ENCODE measurements at regions not wholly inside any gene's neighbourhood (a gene's known extent, or its start where the extent isn't known, plus 50 kb on each side); places are given as distances from the start of the nearest gene placed in this dataset.

GRCh38 chr16:27735031-27735430 is 185.1 kb downstream of the KATNIP start:
- ChIA-PET CTCF (ENCODE audit: low intra/inter-chr PET ratio) (no interaction called here), POLR2A (interaction anchor here (0.9 kb wide), 1 partner anchor 21 kb away, joined by 3 read pairs; no protein-coding TSS in a partner anchor)
- H3K79me2 ChIP-seq (ENCODE audit: control insufficient read depth, insufficient read depth, low read length): no peaks in the 10 kb centered on the region
- H3K9me1 ChIP-seq (ENCODE audit: control insufficient read depth, insufficient read depth, low read length): no peaks in the 10 kb centered on the region
- no peak for FAIRE-seq
- H3K27ac ChIP-seq (ENCODE audit: extremely low read depth, low read depth, low read length): no peak overlapping the region
- in situ Hi-C loops (cut with MboI): no loop called here
- 50% methylated on average over 5 of the region's 5 CpGs for WGBS (ENCODE audit: insufficient coverage, low coverage, missing lambda C conversion rate)
- DNase-seq (ENCODE audit: extremely low read depth in 1 of 4, low spot score in 3 of 4): no peak
- intact Hi-C loops (cut with micrococcal nuclease): no loop called here
- BruUV-seq (replicated peaks): no TSS peak
- no peak overlapping the region for H3K9ac ChIP-seq (ENCODE audit: insufficient read depth in 1 of 2, low read depth in 2 of 2, low read length in 2 of 2)
- H2AFZ ChIP-seq (ENCODE audit: low read depth, low read length): no peak overlapping the region
- no peaks in the 10 kb centered on the region for H3K36me3 ChIP-seq (ENCODE audit: control insufficient read depth, insufficient read depth, low read length)
- H3K4me1 ChIP-seq (replicated peaks in 1 of 2; ENCODE audit: control insufficient read depth in 2 of 2, insufficient read depth in 2 of 2, low read length in 2 of 2): no peaks in the 10 kb centered on the region
- H3K4me2 ChIP-seq (ENCODE audit: insufficient read depth, low read length): no peak overlapping the region
- H3K4me3 ChIP-seq: no peak overlapping the region
- ATAC-seq: no peak
- no peaks in the 10 kb centered on the region for H3K27me3 ChIP-seq (ENCODE audit: control insufficient read depth in 2 of 2, insufficient read depth in 2 of 2, low read length in 2 of 2)
- H3K9me3 ChIP-seq (replicated peaks; ENCODE audit: control insufficient read depth, insufficient read depth, low read depth, low read length): no peaks in the 10 kb centered on the region
- H4K20me1 ChIP-seq (replicated peaks; ENCODE audit: control insufficient read depth, insufficient read depth, low read length): no peaks in the 10 kb centered on the region
- TF ChIP-seq AFF1 (IDR thresholded peaks at IDR 0.05; ENCODE audit: low read depth in 1 of 2, partially characterized antibody in 2 of 2) (no peak), RFX7 (CRISPR knock-in tag; IDR thresholded peaks at IDR 0.05) (no peak), CBX8 (IDR thresholded peaks at IDR 0.05; ENCODE audit: borderline replicate concordance, extremely low read depth, low read depth, low read length, poor library complexity, severe bottlenecking) (no peak), ZNF232 (CRISPR knock-in tag; IDR thresholded peaks at IDR 0.05) (no peak), ZNF239 (CRISPR knock-in tag; IDR thresholded peaks at IDR 0.05) (no peak), ZNF445 (CRISPR knock-in tag; IDR thresholded peaks at IDR 0.05; ENCODE audit: low read depth) (no peak), SNRNP70 (optimal IDR thresholded peaks at IDR 0.05; ENCODE audit: low read depth, low read length) (no peak), GABPB2 (CRISPR knock-in tag; conservative IDR thresholded peaks at IDR 0.05) (no peak), MTF1 (CRISPR knock-in tag; IDR thresholded peaks at IDR 0.05; ENCODE audit: borderline replicate concordance) (no peak), ZNF592 (IDR thresholded peaks at IDR 0.05) (no peak), COPS2 (conservative IDR thresholded peaks at IDR 0.05) (no peak), PCBP1 (IDR thresholded peaks at IDR 0.05; ENCODE audit: low read depth, low read length, poor library complexity, severe bottlenecking) (no peak), ZNF280A (IDR thresholded peaks at IDR 0.05; ENCODE audit: low read depth, partially characterized antibody) (no peak), BRD4 (IDR thresholded peaks at IDR 0.05) (no peak)
